SKM-1 (cell line): ENCODE measurements at regions not wholly inside any gene's neighbourhood (a gene's known extent, or its start where the extent isn't known, plus 50 kb on each side); places are given as distances from the start of the nearest gene placed in this dataset.

Experiments used
- DNase-seq: peaks from one replicate; lab custom pipeline; 2025; ENCODE audit not compliant: unreplicated experiment; lab: John Stamatoyannopoulos, UW

DNA sequence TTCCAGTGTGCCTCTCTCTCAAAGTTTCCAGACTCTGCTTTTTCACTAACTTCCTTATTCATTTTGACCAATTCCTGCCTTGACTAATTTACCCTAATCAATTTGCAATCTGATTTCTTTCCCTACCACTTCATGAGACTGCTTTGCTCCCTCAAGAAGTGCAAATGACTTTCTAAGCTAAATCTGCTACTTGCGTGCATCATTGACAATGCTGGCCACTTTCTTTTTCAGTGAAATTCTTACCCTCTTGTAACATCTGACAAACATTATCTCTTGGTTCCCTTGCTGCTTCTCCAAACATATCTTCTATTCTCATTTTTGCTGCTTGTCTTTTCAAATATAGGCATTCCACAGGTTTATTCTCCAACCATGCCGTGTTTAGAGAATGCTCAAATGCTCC, 659.9 kb downstream of the USP25 start:
- no peak for DNase-seq

DNA sequence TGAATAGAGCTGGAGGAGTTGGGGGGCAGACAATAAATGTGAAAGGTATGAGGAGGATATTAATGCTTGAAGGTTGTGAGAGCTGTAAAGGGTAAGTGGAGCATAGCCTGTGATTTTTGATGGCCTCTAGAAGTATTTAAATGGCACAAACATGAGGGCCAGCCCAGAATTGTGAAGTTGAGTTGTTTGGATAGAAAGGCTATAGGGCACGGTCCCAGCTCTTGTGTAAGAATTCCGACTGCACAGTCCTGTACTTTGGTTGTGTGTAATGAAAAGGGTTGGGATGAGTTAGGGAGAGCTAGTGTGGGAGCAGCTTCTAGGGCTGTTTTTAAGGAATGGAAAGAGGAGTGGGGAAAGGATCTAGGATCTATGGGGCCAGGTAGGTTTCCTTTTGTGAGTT, 665.5 kb downstream of the USP25 start:
- DNase-seq, result no peak

DNA sequence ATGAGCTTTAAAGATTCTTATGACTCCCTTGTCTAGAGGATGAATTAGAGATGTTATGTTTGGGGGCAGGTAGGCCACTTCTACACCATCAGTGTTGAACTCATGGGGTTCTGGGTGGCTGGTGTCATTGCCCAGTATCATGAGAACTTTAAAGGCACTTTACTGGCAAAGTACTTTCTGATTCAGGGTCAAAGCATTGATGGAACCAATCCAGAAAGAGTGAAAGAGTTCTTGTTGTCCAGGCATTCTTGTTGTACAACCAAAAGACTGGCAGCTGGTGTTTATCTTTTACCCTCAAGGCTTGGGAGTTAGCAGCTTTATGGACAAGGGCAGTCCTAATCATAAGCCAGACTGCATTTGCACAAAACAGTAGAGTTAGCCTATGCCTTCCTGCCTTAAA, 673.0 kb downstream of the USP25 start:
- no peak for DNase-seq

DNA sequence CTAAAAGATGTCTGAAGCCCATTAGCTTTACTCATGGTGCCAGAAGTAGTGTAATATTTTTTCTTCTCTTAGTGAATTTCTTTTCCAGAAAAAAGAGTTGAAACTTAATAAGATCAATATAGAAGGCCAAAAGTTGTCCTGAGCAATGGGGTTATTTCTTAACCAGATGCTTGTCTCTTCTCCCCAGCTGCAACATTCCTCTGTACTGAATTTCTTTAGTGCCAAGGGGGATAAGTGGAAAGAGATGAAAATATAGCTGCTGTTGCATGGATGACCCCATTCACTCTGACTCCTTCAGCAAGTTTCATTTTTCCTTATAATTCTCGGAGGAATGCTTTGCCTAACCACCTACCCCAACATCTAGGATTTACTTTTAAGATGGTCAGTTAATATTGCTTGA, 675.0 kb downstream of the USP25 start:
- no peak for DNase-seq

DNA sequence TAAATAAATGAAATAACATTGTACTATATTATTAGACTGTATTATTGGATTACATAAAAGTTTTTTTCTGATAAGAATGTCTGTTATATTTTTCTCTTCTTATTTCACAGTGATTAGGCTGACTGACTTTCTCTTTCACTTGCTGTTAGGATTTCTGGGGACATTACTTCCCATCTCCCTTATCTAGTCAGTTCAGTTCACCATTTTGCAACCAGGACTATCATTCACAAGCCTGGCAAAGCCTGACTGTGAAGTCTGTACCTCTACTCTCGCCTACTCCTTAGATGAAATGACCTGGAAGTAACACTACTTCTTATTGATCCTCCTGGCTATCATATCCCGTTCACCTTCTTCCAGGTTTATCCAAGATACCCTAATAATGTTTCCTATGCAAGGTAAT, 676.6 kb downstream of the USP25 start:
- no peak for DNase-seq

DNA sequence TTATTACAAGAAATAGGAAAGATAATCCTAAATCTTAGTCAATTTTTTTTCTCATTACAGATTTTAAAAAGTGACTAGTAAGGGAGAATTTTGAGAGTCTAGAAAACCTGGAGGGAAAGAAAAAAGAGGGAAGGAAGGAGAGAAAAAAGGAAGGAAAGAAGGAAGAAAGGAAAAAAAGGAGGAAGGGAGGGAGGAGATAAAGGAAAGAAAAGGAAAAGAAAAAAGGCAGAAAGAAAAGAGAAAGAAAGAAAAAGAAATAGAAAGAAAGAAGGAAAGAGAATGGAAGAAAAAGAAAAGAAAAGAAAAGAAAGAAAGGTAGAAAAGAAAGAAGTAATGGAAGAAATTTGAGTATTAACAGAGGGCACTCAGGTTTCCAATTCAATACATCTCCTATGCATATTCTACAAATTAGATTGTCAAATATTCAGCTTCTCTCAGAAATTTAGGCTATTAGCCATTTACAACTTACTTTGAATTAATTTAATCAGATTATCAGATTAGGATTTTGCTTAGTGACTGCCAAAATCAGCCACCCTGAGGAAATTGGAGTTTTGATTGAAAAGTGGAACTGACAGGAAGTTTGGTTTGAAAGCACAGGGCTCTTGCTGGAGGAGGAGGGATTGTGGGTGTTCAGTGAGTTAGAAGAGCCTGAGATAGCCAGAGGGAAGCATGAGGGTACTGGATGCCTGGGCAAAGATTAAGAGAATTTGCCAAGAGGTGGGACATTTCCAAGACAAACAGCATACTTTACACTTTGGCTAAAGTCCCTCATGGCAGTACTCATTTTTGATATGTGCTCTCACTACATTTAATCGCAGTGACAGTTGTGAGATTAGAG, 677.8 kb downstream of the USP25 start:
- no peak for DNase-seq

DNA sequence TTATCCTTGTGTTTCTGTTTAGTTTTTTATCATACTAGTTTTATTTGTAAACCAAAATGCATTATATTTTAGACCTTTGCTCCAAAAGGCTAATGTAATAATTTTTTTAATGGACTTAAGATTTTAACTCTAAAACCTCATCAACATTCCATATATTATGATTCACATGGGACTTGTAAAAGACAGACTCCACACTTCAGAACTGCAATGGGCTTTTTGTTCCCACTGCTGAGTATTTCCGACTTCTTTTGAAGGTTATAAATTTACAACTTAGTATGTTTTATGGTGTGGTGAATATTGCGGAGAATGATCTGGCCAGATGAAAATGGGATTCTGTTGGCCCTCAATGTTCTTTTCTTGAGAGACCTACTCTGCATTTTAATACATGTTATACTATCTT, 678.5 kb downstream of the USP25 start:
- no peak for DNase-seq

DNA sequence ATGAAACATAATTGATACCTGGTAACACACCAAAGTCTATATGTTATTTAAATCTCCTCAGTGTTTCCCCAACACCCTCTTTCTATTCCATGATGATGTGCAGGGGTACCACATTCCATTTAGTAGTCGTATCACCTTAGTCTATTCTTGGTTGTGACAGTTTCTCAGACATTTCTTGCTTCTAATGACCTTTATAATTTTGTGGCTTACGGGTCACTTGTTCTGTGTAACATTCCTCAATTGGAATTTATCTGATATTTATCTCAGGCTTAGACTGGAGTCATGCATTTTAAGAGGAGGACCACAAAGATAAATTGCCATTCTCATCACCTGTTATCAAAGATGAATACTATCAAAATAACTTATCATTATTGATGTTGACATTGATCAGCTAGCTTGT, 679.6 kb downstream of the USP25 start:
- DNase-seq, result no peak

DNA sequence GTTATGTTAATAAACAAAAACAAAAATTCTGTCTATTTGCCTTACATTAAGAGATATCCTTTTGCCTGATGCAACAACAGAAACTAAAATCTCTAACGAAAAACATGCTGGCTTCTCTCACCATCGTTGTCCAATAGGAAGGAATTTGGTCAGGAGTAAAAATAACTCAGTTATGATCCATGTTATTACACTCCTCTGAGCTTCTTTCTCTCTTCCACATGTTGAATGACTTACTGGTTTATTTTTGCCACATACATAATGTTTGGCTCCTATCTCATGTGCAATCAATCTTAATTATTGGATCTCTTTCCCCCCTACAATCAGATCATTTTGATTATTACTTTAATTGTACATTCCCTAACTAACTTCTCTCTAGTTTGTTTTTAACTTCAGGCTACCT, 688.4 kb downstream of the USP25 start:
- DNase-seq, result no peak

DNA sequence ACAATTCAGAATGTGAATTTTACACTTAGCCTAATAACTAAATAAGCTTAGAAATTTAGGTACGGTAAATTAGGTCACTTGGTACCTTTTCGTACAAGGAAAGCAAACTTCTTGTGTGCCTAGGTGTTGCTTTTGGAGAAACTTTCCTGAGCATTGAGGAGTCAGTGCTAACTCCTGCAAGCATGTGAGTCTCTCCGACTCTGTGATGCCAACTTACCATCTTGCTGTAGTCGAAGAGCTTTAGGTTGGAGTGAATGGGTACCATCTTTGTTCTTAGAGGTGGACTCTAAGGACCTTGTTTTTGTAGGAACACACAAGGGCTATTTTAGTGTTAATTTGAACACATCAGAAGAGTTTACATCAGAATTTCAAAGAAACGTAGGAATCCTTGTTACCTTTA, 688.9 kb downstream of the USP25 start:
- DNase-seq, result no peak

DNA sequence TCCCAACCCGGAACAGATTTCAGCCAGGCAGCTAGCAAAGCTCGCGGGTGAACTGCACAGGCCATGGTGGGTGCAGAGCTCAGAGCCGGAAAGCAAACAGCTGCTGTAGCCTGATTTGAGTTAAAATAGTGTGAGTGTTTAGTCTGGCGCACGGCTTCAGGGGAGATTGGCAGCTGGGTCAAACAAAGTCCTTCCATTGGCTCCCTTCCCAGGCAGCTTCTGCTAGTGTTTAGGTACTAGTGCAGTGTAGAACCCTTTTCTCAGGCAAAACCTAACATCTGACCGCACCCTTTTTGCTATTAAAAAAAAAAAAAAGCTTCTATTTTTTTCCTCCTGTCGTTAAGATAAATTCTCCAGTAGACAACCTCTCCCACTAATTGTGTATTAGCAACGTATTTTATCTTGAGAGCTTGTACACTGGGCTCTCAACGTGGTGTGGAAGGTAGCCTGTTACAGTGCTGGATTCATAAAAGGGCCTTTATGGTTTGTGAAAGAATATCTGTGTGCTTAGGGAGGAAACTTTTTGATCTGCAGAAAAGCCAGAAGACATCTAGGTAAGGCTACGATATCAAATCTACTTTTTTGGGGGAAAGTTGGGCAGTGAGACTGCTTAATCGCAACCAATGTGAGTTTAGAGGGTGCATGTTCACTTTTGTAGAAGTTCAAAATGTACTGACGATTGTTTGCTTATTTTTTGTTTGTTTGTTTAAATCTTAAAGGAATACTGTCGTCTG, 689.6 kb downstream of the USP25 start:
- DNase-seq, result no peak

DNA sequence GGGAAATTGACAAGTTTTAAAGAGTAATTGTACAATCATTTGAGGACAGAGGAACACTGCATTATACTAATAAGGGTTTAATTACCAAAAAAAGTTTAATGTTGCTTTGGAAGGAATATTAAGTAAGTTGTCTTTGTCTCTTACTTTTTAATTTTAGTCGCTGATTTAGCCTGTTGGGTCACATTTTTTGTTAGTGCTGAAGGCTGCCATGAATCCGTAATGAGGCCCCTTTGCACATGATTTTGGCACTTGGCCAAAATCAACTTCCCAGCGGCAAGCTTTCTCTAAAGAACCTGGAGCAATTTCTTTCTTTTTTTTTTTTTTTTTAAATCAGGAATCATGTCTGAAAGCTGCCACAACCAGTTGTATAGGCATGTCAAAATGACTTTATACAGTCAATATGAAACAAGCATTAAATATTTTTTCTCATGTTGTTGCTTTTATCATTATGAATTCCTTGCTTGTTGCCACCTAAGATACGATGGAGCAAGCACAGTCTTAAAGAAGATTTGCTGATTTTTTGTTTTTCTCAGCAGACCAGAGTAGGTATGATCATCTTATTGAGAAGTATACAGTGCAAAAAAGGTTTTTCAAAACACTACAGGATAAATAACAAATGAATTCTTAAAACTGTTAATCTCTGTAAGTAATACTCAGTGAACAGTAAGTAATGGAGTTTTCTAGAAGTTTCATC, 690.4 kb downstream of the USP25 start:
- no peak for DNase-seq

DNA sequence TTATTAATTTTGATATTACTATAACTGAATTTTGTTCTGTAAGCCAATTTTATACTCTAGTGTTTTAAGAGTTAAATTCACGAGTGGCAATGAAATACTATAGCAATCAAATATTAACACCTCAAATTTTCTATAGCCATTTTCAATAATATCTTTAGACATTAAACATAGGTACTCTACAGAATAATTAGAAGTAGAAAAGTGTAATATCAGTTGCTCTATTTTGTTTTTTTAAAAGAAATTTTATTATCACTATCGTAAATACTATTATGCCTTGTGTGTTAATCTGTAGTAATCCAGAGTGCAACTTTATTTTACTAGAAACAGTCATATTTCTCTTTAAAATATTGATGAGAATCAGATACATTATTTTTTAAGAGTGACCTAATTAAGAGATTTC, 691.2 kb downstream of the USP25 start:
- no peak for DNase-seq

DNA sequence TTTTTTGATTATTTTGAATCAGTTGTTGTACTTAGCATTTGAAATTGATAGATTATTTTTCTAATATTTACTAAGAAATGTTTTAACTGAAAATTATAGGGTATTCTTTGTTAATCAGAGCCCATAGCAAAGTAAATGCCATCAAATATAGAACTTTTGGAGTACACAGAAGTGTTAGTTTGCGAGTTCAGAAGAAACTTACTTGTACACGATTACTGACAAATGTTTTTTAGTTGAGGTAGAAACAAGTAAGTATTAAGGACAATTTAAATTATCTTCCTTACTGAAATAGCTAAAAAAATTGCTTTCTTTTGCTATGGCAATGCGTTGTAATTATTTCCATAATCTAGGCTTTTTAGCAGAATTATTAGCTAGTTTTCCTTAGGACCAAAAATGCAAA, 692.2 kb downstream of the USP25 start:
- DNase-seq, result no peak

DNA sequence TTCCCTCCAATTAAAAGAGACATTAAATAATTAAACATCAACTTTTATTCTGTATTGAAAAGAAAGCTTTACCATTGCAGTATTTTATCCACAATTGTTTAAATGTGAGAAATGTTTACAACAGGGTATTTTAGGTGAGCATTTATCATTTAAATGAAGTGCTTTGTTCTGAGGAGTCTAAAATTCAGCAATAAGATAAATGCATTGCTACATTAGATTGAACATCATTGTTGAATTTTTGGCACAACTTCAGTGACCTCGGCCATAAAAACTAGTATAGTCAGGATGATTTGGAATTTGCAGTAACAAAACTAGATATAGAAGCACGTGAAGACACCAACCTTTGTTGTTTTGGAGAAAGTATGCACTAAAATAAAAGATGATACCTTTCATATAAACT, 692.9 kb downstream of the USP25 start:
- no peak for DNase-seq

DNA sequence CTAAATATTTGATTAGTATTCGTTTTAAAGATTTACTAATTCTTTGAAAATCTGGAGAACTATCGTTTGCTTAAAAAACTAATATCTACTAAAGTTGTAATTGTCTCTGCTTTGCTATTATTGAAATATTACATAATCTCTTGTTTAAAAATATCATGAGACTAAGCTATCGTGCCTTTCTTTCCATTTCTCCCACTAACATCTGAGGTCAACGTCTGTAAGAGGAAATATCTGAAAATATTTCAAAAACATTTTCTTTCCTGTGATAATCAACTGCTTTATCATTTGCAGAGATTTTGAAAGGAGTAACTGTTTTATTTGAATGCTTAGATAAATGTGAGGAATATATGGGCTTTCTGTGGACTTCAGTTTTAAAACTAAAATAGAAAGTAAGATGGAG, 694.1 kb downstream of the USP25 start:
- DNase-seq, result no peak

DNA sequence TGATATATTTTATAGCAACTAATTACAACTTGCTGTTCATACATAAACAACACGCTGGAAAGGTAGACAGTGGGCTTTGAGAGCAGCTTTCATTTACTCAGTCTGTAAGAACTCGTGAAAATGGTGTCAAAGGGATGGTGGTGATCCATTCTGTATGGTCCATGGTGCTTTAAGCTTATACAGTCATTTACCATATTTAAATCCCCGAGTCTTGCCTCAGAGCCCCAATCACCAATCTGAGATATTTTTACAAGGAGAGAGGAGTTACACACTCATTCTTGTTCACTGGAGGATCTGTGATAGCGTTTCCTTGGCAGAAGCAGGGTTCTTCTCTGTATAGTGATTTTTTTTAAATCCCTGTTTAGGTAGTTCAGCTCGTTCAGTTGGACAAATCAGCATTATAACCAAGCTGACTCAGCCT, 694.6 kb downstream of the USP25 start:
- no peak for DNase-seq

DNA sequence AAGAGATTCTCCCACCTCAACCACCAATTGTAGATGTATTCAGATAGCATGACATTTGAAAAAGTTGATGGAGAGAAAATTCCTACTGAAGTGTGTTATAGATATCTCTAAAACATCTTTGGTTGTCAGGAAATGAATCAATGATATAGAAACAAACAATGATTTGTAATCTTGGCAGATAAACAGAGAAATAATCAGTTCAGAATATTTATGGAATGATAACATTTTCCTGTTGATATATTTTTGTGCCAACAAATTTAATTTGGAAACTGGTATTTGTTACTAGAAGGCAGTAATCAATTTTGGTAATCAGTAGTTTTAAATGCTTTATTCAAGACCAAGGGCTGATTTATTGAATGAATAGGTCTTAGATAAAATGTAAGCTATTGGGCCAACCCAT, 695.6 kb downstream of the USP25 start:
- DNase-seq, result no peak

DNA sequence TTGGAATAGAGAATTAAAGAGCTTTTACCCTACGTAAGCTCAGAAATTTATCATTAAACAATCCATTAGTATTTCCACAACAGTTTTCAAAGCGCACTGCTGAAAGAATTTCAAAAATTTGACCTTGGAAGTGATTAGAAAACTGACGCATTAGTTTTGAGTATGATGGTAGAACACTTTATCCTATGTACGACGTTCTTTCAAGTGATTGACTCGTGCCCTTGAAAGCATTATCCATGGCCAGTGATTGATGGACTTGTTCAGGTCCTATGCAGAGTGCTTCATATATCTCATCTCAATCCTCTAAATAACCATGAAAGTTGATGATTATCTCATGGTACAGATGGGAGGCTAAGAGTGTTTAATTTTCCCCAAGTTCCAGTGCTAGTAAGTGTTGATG, 697.2 kb downstream of the USP25 start:
- DNase-seq, result no peak

DNA sequence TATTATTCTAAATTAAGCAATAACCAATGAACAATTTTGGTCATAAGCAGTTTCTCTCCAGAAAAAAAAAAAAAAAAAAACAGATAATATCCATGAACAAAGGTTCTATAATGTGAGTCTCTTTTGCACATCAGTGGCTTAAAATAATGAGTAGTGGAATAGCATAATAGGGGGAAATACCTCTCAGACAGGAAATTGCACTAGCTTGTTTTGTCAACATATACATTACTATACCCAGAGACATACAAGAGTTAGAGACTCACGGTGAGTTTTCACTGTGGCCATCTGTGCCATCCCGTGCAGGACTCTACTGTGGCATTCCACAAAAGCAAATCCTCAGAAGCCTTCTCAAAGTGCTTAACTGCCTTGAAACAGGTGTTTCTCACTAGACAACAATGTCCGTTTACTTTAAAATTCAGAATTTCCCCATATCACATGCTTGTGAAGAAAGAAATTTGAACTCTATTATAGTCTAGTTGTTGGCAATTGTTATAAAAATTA, 697.9 kb downstream of the USP25 start:
- no peak for DNase-seq

DNA sequence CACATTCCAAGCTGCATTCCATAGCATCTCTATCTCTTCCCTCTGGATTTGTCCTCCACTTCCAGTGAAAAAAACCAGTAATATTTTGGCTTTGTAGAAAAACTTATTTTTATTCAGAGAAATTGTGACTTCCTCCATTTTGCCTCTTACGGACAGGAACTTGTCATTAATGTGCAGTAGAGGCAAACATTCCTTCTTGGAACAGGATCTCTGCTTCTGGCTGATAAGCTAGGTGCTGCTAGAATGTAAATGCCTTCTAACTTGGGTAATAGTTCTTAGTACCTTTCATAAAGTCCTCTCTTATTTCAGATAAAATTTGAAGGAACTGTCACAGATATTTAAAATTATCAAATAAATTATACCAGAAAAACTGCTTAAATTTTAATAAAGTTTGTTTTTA, 707.8 kb downstream of the USP25 start:
- no peak for DNase-seq

DNA sequence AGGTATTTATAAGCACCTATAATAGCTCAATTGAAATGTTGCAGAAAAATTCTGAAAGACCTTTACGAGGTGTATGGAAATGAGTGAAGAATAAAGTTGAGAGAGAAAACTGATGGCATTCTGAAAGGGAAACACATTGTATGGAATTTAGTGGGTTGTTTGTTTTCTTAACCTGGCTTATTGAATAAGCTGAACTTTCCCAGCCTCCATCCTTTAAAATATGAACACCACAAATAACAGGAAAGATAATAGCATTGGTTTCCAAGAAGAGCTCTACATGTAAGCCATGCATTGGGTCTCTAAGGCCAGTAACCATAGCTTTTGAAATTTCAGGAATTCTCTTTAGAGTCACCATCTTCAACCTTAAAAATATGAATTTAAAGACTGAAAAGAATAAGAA, 709.0 kb downstream of the USP25 start:
- no peak for DNase-seq
